Activated CD8-positive, alpha-beta memory T cell treated with anti-CD3 and anti-CD28 coated beads, Interleukin-2, amount 10 ng/mL, durations not matched to agents 7 days and 5 days (primary cell): ENCODE measurements at regions not wholly inside any gene's neighbourhood (a gene's known extent, or its start where the extent isn't known, plus 50 kb on each side); places are given as distances from the start of the nearest gene placed in this dataset.

Experiments
- ATAC-seq: fragments of 150-1000 bp; cut with Tn5 transposase; one replicate; pipeline ENCODE4 v1.10.0; 2021; ENCODE audit warnings: moderate library complexity
- CTCF ChIA-PET: fragments of 350-600 bp; sonication (Branson Sonifier 250); formaldehyde crosslinking; loops from one replicate; lab custom pipeline; 2021; ENCODE audit warnings: antibody characterized with exemption; lab: Charles Lee
- DNase-seq: peaks from one replicate; pipeline ENCODE4 v3.0.0-alpha.2; 2020
- H3K27ac Mint-ChIP-seq: one replicate; pipeline ENCODE4 v1.8.0; 2021; ENCODE audit warnings: mild to moderate bottlenecking, mixed read lengths
- H3K27me3 Mint-ChIP-seq: one replicate; pipeline ENCODE4 v1.8.0; 2021; ENCODE audit warnings: mixed read lengths
- H3K36me3 Mint-ChIP-seq: one replicate; pipeline ENCODE4 v1.8.0; 2021; ENCODE audit warnings: mild to moderate bottlenecking, mixed read lengths
- H3K4me1 Mint-ChIP-seq: one replicate; pipeline ENCODE4 v1.8.0; 2021; ENCODE audit warnings: mixed read lengths
- H3K4me3 Mint-ChIP-seq: one replicate; pipeline ENCODE4 v1.8.0; 2021; ENCODE audit warnings: mild to moderate bottlenecking, moderate library complexity, mixed read lengths
- H3K9me3 Mint-ChIP-seq: one replicate; pipeline ENCODE4 v1.8.0; 2022; ENCODE audit warnings: low read depth, mixed read lengths

- no peaks in the 10 kb centered on the region for H3K9me3 Mint-ChIP-seq
- H3K36me3 Mint-ChIP-seq, result no peaks in the 10 kb centered on the region
- no peak overlapping the region for H3K27ac Mint-ChIP-seq
- H3K4me1 Mint-ChIP-seq, result peaks cover 29% of the 10 kb centered on the region
- CTCF ChIA-PET, result interaction anchor here (0.8 kb wide), 1 partner anchor 286 kb away, joined by 3 read pairs; no protein-coding TSS in a partner anchor
- no peak for DNase-seq
- ATAC-seq, result no peak
- H3K27me3 Mint-ChIP-seq, result peaks cover 5% of the 10 kb centered on the region
- H3K4me3 Mint-ChIP-seq, result no peak overlapping the region
Observed at GRCh38 chr20:50264534-50265145, 74.0 kb downstream of the CEBPB start.

- CTCF ChIA-PET, result interaction anchor here (0.6 to 1.2 kb wide), 2 partner anchors 38 to 40 kb away, joined by 3 to 4 read pairs; no protein-coding TSS in a partner anchor
- peaks cover 23% of the 10 kb centered on the region for H3K4me1 Mint-ChIP-seq
- no peaks in the 10 kb centered on the region for H3K9me3 Mint-ChIP-seq
- DNase-seq, result no peak
- peaks cover 7% of the 10 kb centered on the region for H3K27me3 Mint-ChIP-seq
- H3K4me3 Mint-ChIP-seq, result no peak overlapping the region
- peak overlapping the region; percentile 19 for H3K27ac Mint-ChIP-seq
- no peaks in the 10 kb centered on the region for H3K36me3 Mint-ChIP-seq
- ATAC-seq, result peak; percentile 49
Observed at GRCh38 chr20:50265245-50265946, 74.8 kb downstream of the CEBPB start.

- H3K27me3 Mint-ChIP-seq, result peaks cover 17% of the 10 kb centered on the region
- H3K9me3 Mint-ChIP-seq, result no peaks in the 10 kb centered on the region
- CTCF ChIA-PET, result interaction anchor here (0.6 to 1.2 kb wide), 3 partner anchors 18 to 39 kb away, joined by 3 to 4 read pairs (median 3); no protein-coding TSS in a partner anchor
- ATAC-seq (no peak), DNase-seq (no peak)
- no peaks in the 10 kb centered on the region for H3K36me3 Mint-ChIP-seq
- H3K4me1 Mint-ChIP-seq, result peaks cover 22% of the 10 kb centered on the region
- H3K4me3 Mint-ChIP-seq, result no peak overlapping the region
- H3K27ac Mint-ChIP-seq, result no peak overlapping the region
Observed at GRCh38 chr20:50266293-50267040, 75.8 kb downstream of the CEBPB start.

DNA sequence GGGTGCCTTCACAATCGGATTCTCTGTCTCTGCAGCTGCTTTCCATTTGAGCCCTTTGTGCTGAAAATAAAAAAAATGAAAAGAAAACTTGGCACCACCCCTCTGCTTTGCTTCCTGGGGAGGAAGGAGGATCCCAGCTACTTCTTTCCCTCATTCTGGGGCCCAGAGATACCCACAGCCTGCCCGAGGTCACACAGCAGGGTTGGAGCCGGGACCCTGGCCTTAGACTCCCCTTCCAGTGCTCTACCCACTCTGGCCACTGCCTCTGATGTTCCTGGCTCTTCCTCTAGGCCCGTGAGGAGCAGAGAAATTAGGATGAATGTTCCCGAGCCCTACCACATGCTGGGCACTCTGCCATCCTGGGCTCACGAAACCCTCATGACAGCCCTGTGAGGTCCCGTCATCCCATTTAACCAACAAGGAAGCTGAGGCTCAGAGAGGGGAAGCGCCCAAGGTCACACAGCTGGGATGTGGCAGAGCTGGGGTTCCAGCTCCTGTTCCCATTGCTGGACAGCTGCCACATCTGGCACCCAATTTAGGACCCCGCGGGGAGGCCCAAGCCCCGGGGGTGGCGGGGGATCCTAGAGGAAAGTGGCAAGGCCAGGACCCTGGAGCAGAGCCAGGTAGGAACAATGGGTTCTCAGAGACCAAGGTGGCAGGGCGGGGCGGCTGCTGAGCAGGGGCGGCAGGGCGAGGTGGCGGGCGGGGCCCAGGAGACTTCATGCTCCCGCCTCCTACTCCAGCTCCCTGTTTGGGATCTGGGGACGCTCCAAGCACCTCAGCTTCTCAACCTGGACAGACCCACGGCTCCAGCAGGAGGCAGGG is 76.6 kb downstream of the CEBPB start:
- H3K27ac Mint-ChIP-seq, result no peak overlapping the region
- no peaks in the 10 kb centered on the region for H3K36me3 Mint-ChIP-seq
- no peak overlapping the region for H3K4me3 Mint-ChIP-seq
- no peaks in the 10 kb centered on the region for H3K9me3 Mint-ChIP-seq
- CTCF ChIA-PET, result interaction anchor here (1.2 kb wide), 1 partner anchor 18 kb away, joined by 3 read pairs; no protein-coding TSS in a partner anchor
- ATAC-seq, result no peak
- no peak for DNase-seq
- peaks cover 19% of the 10 kb centered on the region for H3K27me3 Mint-ChIP-seq
- H3K4me1 Mint-ChIP-seq, result peaks cover 23% of the 10 kb centered on the region

DNA sequence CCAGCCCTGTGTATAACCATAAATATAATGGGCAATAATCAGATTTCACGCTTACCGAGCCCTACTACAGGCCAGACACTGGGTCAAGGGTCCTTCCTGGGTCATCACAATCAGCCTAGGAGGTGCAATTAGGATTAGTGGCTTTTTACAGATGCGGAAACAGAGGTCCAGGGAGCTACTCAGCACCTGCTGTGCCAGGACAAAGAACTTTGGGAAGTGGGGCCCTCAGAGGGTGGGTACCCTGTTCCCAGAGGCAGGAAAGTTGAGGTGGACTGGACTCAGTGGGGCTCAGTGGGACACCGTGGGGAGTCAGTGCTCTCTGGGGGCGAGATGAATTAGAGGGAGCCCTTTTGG is 77.2 kb downstream of the CEBPB start:
- H3K9me3 Mint-ChIP-seq, result no peaks in the 10 kb centered on the region
- peaks cover 19% of the 10 kb centered on the region for H3K27me3 Mint-ChIP-seq
- peaks cover 23% of the 10 kb centered on the region for H3K4me1 Mint-ChIP-seq
- CTCF ChIA-PET, result interaction anchor here (1.2 kb wide), 1 partner anchor 17 kb away, joined by 3 read pairs; no protein-coding TSS in a partner anchor
- no peak overlapping the region for H3K4me3 Mint-ChIP-seq
- DNase-seq (no peak), ATAC-seq (no peak)
- H3K27ac Mint-ChIP-seq, result no peak overlapping the region
- H3K36me3 Mint-ChIP-seq, result no peaks in the 10 kb centered on the region

- no peak for DNase-seq
- Mint-ChIP-seq H3K27me3 (peaks cover 21% of the 10 kb centered on the region), H3K27ac (no peak overlapping the region), H3K9me3 (no peaks in the 10 kb centered on the region), H3K4me1 (peaks cover 23% of the 10 kb centered on the region), H3K4me3 (no peak overlapping the region), H3K36me3 (no peaks in the 10 kb centered on the region)
- CTCF ChIA-PET, result no interaction called here
- ATAC-seq, result no peak
Observed at GRCh38 chr20:50269091-50270033, 78.7 kb downstream of the CEBPB start.

- CTCF ChIA-PET, result no interaction called here
- Mint-ChIP-seq H3K9me3 (no peaks in the 10 kb centered on the region), H3K27ac (no peak overlapping the region), H3K4me3 (no peak overlapping the region), H3K4me1 (peaks cover 22% of the 10 kb centered on the region), H3K36me3 (no peaks in the 10 kb centered on the region), H3K27me3 (peaks cover 21% of the 10 kb centered on the region)
- no peak for ATAC-seq
- no peak for DNase-seq
Observed at GRCh38 chr20:50270034-50270395, 79.4 kb downstream of the CEBPB start.

DNA sequence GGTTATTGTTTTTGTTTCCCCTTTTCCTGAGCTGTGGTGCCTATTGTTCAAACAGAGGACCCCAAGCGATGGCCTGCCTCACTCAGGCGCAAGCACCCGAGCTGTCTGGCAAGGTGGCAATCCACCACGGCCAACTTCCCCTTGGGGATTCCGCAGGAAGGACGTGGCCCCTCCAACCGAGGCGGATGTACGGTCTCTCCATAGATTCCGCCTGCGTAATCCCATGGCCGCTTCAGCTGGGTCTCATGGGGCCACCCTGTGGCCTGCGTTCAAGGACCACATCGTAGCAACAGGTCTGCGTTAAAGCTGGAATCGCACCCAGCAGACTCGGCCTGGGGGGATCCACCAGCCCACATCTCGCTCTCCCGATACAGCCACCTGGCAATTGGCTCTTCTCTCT is 79.9 kb downstream of the CEBPB start:
- DNase-seq, result no peak

DNA sequence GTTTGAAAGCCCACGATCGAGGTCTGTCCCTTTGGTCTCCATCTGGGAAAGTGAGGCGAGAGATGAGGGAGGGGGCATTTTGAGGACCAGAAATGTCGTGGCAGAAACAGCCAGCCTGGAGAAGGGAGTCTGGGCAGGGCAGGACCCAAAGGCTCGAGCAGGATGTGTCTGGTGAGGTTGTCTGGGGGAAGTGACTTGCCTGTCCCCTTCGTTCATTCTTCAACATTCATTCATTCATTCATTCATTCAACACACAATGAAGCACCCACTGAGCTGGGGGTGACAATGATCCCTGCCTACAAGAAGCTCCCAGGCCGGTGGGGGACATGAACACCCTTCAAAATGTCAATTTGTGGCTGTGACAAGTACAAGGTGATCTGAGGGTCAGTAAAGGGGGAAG is 80.5 kb downstream of the CEBPB start:
- DNase-seq (no peak), ATAC-seq (no peak)
- Mint-ChIP-seq H3K27me3 (peaks cover 21% of the 10 kb centered on the region), H3K4me1 (peaks cover 11% of the 10 kb centered on the region), H3K9me3 (no peaks in the 10 kb centered on the region), H3K36me3 (no peaks in the 10 kb centered on the region), H3K27ac (no peak overlapping the region), H3K4me3 (no peak overlapping the region)
- CTCF ChIA-PET, result no interaction called here

More for the DNA sequence above, 79.9 kb downstream of the CEBPB start:
- ATAC-seq, result no peak
- Mint-ChIP-seq H3K9me3 (no peaks in the 10 kb centered on the region), H3K4me3 (no peak overlapping the region), H3K36me3 (no peaks in the 10 kb centered on the region), H3K27ac (no peak overlapping the region), H3K4me1 (peaks cover 17% of the 10 kb centered on the region), H3K27me3 (peaks cover 21% of the 10 kb centered on the region)
- CTCF ChIA-PET, result no interaction called here

- peaks cover 21% of the 10 kb centered on the region for H3K27me3 Mint-ChIP-seq
- H3K9me3 Mint-ChIP-seq, result no peaks in the 10 kb centered on the region
- H3K27ac Mint-ChIP-seq, result no peak overlapping the region
- ATAC-seq (no peak), DNase-seq (no peak)
- CTCF ChIA-PET, result no interaction called here
- H3K36me3 Mint-ChIP-seq, result no peaks in the 10 kb centered on the region
- no peak overlapping the region for H3K4me3 Mint-ChIP-seq
- peaks cover 11% of the 10 kb centered on the region for H3K4me1 Mint-ChIP-seq
Observed at GRCh38 chr20:50271612-50272011, 81.0 kb downstream of the CEBPB start.

- Mint-ChIP-seq H3K27ac (no peak overlapping the region), H3K9me3 (no peaks in the 10 kb centered on the region), H3K4me3 (no peak overlapping the region), H3K27me3 (peaks cover 24% of the 10 kb centered on the region), H3K36me3 (no peaks in the 10 kb centered on the region), H3K4me1 (peaks cover 11% of the 10 kb centered on the region)
- CTCF ChIA-PET, result interaction anchor here (0.8 kb wide), 1 partner anchor 12 kb away, joined by 3 read pairs; no protein-coding TSS in a partner anchor
- ATAC-seq (no peak), DNase-seq (no peak)
Observed at GRCh38 chr20:50272030-50272723, 81.5 kb downstream of the CEBPB start.
